Gastrocnemius medialis (tissue), 4 donors: ENCODE measurements at regions not wholly inside any gene's neighbourhood (a gene's known extent, or its start where the extent isn't known, plus 50 kb on each side); places are given as distances from the start of the nearest gene placed in this dataset.

ENCODE experiments used
- CTCF ChIP-seq, 5 experiments: fragments of 450-650 bp in 3 of 5; fragments of 200-600 bp in 2 of 5; sonication (generic) in 2 of 5; IDR thresholded peaks in 4 of 5; conservative IDR thresholded peaks in 1 of 5; 1 replicate in 4 of 5; 2 replicates in 1 of 5; pipeline ENCODE4 v1.5.1; 2016 to 2019; ENCODE audit warnings: antibody characterized with exemption in 5 of 5, mild to moderate bottlenecking in 3 of 5, moderate library complexity in 3 of 5
- POLR2A ChIP-seq, 2 donors: fragments of 450-650 bp; IDR thresholded peaks; one replicate each; pipeline ENCODE4 v1.6.1; 2017; ENCODE audit warnings: antibody characterized with exemption in 2 of 2, mild to moderate bottlenecking in 2 of 2, moderate library complexity in 2 of 2

DNA sequence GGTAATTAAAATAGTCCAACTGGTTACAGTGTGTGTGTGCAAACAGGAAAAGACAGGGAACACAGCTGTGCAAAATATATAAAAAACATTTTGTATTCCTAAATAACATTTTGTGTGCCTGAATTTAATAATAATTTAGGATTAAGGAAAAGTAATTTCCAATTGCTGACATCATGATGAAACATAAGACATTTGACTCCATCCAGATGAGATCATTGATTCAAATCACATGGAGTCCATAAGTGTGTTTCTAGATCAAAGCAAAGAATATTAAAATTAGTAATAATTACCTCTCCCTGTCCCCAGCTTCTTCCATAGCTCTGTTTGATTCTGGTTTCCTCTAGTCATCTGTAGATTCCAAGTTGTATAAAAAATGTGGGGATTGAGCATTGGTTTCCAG, 64.6 kb upstream of the BTN3A2 start:
- TF ChIP-seq CTCF (IDR thresholded peaks at IDR 0.05 in 4 of 5, conservative IDR thresholded peaks at IDR 0.05 in 1 of 5), result no peak
- no peak for TF ChIP-seq POLR2A (IDR thresholded peaks at IDR 0.05)
